HG03521 (cell line): ENCODE measurements at regions not wholly inside any gene's neighbourhood (a gene's known extent, or its start where the extent isn't known, plus 50 kb on each side); places are given as distances from the start of the nearest gene placed in this dataset.

Experiments
- ATAC-seq: cut with Tn5 transposase; IDR thresholded peaks from one replicate; pipeline ENCODE4 v1.9.1; 2021; ENCODE audit warnings: mild to moderate bottlenecking, moderate library complexity; ENCODE audit not compliant: unreplicated experiment

DNA sequence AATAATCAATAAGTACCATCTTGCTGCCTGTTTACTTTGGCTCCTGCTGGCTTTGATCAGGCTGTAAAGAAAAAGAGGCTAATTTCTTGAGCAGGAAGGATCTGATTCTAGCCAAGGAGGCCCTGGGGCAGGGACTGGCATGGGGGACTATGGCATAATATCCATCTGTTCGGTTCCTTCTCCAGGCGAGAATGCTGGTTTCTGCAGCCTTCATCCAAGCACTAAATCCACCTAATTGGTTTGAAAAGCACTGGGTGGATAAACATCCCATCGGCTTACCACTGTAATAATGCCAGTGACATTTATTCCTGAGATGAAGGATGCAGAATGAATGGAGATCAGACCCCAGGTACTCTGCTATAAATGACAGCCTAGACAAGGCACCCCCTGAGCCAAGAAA lies 180.0 kb upstream of the ASIC2 start:
- no peak for ATAC-seq

DNA sequence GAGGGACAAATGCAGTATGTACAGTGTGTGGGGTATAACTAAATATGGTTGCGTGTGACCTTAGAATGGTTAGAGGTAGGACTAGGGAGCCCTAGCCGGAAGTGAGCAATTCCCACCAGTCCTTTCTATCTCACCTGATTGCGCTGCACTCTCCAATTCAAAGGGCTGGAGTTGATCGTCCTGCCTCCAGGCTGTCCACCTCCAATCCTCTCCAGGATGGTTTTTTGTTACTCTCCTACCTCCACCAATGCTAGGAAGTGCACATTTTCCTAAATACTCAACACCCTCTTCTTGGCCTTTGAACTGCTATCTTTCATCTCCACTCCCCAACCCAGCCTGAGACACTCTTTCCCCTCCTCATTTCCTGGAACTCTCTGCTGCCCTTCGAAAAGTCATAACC lies 181.7 kb upstream of the ASIC2 start:
- no peak for ATAC-seq

DNA sequence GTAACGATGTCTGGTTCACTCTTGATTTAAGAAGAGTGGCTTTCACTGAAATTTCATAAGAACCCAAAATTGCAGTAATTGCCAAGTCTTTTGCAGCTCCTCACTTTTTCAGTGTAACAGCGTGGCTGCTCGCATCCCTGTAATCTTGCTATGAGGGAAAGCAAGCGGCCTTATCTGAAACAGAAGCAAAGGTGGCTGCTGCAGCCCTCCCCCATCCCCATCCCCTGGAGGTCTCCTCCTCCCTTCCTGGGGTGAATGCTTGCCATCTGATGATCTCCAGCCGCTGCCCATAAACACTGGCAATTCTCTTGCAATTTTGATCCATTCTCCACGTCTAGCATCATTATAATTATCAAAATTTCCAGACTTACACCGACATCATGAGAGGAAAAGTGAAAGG lies 182.5 kb upstream of the ASIC2 start:
- ATAC-seq: no peak

- no peak for ATAC-seq
These were observed 188.6 kb upstream of the ASIC2 start for GRCh38 chr17:33481652-33482051.

GRCh38 chr17:33482636-33483035 lies 189.5 kb upstream of the ASIC2 start:
- no peak for ATAC-seq

- no peak for ATAC-seq
These were observed 191.5 kb upstream of the ASIC2 start for GRCh38 chr17:33484559-33484958.

DNA sequence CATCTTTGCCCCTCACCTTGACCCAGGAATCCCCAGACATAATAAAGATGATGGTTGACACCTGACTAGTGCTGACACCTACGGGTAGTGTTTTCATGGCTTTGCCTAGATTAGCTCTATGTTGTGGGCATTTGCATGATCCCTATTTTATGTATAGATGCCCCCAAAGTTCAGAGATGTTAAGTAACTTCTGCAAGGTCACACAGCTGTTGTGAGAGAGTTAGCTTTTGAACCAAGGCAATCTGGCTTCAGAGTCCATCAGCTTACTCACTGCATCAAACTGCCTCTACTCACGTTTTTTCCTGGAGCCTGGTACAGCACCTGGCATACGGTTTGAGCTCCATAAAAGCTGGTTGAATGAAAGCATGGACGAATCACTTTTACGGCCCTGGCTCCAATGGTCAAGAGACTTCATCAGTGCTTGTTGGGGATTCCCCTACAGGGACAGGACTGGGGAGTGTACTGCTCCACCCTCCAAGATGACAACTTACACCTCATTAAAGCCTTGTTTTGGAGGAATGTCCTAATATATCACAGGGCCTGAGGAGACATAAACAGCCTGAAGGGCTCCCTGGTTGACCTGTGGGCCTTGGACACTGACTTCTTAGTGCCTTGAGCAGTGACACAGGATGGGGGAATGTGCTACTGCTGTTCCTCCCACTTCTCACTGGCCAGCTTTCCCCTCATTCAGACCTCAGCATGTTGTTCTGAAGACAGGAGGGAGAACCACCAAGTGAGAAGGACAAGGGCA lies 193.2 kb upstream of the ASIC2 start:
- ATAC-seq: no peak

GRCh38 chr17:33487187-33487879 lies 194.2 kb upstream of the ASIC2 start:
- no peak for ATAC-seq

DNA sequence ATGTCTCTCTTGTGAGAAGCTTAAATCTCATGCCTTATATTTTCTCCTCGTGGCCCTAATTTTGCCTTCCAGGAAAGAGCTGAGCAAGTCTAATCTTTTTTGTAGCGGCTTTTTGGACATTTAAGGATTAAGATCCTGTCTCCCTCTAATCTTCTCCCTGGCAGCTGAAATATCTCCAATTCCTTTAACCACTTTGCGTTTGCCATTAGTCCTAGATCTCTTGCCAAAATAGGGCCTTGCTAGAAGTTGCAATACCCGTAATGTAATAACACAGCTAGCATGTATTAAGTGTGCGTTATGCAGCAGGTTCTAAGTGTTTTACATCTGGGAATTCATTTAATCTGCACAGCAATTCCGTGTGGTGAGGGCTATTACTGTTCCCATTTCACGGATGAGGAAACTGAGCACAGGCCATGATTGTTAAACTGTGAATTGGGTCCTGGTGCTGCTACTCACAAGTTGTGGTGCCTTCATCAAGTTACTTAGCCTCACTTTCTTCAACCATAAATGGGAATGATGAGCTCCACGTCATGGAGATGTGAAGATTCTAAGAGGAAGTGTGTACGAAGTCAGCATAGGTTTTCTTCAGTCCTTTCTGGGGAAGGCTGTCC lies 198.9 kb upstream of the ASIC2 start:
- ATAC-seq: no peak

DNA sequence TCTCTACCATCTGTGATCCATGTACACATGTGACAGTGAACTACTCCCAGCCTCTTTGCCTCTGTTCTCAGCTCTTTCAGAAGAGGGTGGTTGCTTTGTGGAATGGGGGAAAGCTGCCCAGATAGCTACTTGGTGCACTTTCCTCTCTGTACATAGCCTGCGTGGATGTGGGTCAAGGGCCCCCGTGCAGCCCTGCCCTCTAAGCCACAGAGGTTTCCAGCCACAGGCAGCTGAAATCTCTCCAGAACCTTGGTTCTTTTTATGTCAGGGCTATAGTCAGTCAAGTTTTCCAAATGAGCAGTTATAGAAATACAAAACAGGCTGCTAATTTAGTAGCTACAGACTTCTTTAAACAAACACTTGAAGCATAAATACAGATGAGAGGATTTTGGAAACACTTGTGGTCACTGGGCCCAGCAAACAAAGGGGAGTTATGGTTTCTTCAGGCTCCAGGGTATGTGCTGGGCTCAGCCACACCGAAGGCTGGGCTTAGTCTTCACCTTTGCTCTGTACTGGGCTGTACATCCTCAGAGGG lies 199.7 kb upstream of the ASIC2 start:
- ATAC-seq: no peak

- no peak for ATAC-seq
These were observed 200.5 kb upstream of the ASIC2 start for GRCh38 chr17:33493566-33493965.

GRCh38 chr17:33494151-33494550 lies 201.1 kb upstream of the ASIC2 start:
- no peak for ATAC-seq

GRCh38 chr17:33497623-33498022 lies 204.5 kb upstream of the ASIC2 start:
- no peak for ATAC-seq

DNA sequence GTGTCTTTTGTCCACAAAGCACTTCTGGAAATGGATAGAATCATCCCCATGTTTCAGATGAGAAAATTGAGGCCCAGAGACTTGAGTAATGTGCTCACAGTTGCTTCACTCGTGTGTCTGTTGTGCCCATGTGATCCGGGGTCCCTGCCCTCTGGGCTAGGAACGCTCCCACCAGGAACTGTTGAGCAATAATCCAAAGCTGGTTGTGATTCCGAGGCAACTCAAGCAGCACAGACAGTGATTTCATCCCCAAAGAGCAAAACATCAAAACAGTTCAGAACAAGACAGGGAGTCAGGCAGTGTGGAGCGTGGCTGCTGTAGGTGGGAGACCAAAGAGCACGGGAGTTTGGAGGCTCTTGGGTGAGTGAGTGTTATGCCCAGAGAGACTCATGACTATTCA lies 205.0 kb upstream of the ASIC2 start:
- no peak for ATAC-seq

GRCh38 chr17:33499040-33499439 lies 205.9 kb upstream of the ASIC2 start:
- no peak for ATAC-seq

DNA sequence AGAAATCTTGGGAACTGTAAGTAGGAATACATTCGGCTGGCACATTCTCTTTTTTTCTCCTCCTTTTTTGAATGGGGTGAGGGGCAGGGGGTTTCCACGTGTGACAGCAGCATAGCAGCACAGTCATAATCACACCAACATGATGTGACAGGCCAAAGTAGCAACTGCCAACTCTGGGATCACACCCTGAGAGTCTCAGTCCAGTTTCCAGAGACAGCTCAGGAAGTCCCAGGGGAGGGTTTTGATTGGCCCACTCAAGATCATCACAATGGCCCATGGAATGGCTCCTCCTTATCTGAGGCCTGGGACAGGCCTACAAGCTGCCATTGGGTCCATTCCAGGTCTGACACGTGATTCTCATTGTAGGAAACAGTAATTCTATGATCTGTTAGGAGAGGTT lies 207.1 kb upstream of the ASIC2 start:
- no peak for ATAC-seq

GRCh38 chr17:33501185-33501584 lies 208.1 kb upstream of the ASIC2 start:
- no peak for ATAC-seq

DNA sequence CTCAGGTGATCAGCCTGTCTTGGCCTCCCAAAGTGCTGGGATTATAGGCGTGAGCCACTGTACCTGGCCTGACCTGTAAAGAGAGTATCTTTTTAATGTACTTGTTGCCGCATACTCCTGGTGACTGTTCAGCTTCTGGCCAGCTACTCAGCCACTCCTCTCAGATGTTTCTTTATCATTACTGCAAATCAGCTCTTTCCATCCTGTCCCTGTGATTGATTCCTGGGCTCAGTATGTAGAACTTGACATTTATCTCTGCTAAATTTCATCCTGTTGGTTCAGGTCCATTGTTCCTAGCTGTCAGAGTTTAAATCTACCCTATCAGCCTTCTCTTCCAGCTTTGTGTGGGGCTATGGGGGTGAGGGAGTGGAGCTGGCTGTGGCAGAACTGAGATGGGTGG lies 211.5 kb upstream of the ASIC2 start:
- ATAC-seq: no peak

DNA sequence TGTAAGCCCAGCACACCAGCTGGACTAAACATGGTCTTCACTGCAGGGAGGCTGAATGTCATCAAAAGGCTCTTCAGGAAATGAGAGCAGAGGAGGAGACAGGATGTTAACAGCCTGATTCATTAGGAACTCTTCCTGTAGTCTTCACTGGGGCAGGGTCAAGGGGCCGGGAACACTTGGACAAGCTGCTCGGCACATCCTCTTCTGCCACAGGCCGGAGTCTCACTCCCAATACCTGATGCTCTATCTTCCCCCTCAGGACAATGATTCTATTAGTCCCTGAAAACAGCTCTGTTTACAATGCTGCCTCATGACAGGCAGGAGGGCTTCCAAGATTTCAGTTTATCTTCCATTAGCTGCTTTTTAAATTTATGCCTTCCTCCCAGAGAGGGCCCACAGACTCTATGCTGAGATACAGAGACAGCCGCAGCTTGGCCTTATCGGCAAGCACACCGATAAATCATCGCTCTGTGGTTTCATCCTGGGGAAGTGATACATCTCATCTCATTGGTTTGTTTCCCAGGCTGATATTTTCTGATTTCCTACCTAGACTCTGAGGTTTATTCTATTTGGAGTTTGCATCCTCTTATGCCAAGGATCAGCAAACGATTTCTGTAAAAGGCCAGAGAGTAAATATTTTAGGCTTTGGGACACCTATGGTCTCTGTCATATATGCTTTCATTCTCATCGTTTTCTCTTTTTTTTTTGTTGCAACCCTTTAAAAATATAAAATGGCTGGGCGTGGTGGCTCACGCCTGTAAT lies 214.0 kb upstream of the ASIC2 start:
- ATAC-seq: no peak

DNA sequence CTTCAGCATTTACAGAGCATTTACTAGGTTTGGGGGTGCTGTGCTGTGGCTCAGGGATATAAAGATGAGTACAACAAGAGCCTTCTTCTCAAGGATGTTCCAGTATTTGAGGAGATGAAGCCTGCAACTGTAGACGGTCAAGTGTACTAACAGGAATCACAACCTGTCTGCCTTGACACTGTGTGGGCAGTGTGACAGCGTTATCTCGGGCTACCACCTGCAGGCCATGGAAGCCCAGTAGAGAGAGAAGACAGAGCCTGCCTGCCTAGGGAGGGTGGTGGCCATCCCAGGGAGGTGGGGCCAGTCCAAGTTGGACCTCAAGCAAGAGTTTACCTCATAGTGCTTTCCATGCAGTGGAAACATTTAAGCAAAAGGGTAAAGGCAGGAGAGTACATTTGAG lies 215.1 kb upstream of the ASIC2 start:
- no peak for ATAC-seq

DNA sequence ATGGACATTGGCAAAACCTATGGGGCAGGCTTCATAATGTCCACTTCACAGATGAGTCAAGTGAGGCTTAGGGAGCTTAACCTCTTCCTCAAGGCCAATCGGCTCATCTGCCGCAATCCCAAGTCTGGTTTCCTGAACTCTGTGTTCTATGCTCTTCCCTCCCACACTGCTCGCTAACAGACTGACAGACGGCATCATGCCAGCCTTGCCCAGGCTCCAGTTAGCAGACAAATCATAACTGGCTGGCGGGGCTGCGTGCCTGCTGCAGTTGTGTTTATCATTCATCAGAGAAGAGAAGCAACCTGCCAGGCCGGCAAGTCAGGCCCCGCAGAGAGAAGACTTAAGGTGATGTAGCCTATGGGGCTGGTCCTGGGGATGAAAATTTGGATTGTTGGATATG lies 216.2 kb upstream of the ASIC2 start:
- no peak for ATAC-seq
